Activated naive CD4-positive, alpha-beta T cell treated with anti-CD3 and anti-CD28 coated beads for 36 hours (primary cell): ENCODE measurements at regions not wholly inside any gene's neighbourhood (a gene's known extent, or its start where the extent isn't known, plus 50 kb on each side); places are given as distances from the start of the nearest gene placed in this dataset.
"Not testable (repeated sequence)": the region's sequence is repeated elsewhere in the genome, so short reads cannot be mapped to it uniquely, and the experiment has no call there.

Source experiments
- CTCF ChIA-PET: fragments of 350-600 bp; sonication (Branson Sonifier 250); formaldehyde crosslinking; loops from one replicate; lab custom pipeline; 2021; ENCODE audit warnings: antibody characterized with exemption; lab: Charles Lee
- DNase-seq: peaks from one replicate; pipeline ENCODE4 v3.0.0-alpha.2; 2020
- H3K27ac Mint-ChIP-seq: one replicate; pipeline ENCODE4 v1.8.0; 2021; ENCODE audit warnings: mild to moderate bottlenecking, mixed read lengths
- H3K27me3 Mint-ChIP-seq: one replicate; pipeline ENCODE4 v1.8.0; 2021; ENCODE audit warnings: low read depth, mixed read lengths
- H3K36me3 Mint-ChIP-seq: one replicate; pipeline ENCODE4 v1.8.0; 2021; ENCODE audit warnings: low read depth, mixed read lengths
- H3K4me1 Mint-ChIP-seq: one replicate; pipeline ENCODE4 v1.8.0; 2021; ENCODE audit warnings: low read depth, mixed read lengths
- H3K4me3 Mint-ChIP-seq: one replicate; pipeline ENCODE4 v1.8.0; 2021; ENCODE audit warnings: mild to moderate bottlenecking, moderate library complexity, mixed read lengths
- H3K9me3 Mint-ChIP-seq: one replicate; pipeline ENCODE4 v1.8.0; 2021; ENCODE audit warnings: mixed read lengths
- intact Hi-C: fragments of 100-400 bp; cut with micrococcal nuclease; formaldehyde crosslinking; loops from one replicate; pipeline ENCODE4 v1.15.1; 2023

- Mint-ChIP-seq H3K4me1 (no peaks in the 10 kb centered on the region), H3K27me3 (no peaks in the 10 kb centered on the region)
- intact Hi-C loops = no loop called here
Measured at GRCh38 chr2:115904516-115904915, 1462.1 kb downstream of the DPP10 start.

GRCh38 chr2:115908731-115909130 lies 1466.3 kb downstream of the DPP10 start:
- Mint-ChIP-seq H3K27me3 (no peaks in the 10 kb centered on the region), H3K4me3 (no peak overlapping the region), H3K27ac (no peak overlapping the region), H3K9me3 (peaks cover 4% of the 10 kb centered on the region), H3K4me1 (no peaks in the 10 kb centered on the region), H3K36me3 (no peaks in the 10 kb centered on the region)
- DNase-seq = no peak
- CTCF ChIA-PET = no interaction called here
- intact Hi-C loops = no loop called here

More at GRCh38 chr2:115904516-115904915, 1462.1 kb downstream of the DPP10 start:
- DNase-seq = no peak
- H3K27ac Mint-ChIP-seq = no peak overlapping the region
- H3K9me3 Mint-ChIP-seq = peaks cover 6% of the 10 kb centered on the region
- H3K36me3 Mint-ChIP-seq = no peaks in the 10 kb centered on the region
- CTCF ChIA-PET = no interaction called here
- H3K4me3 Mint-ChIP-seq = no peak overlapping the region

- H3K4me1 Mint-ChIP-seq = no peaks in the 10 kb centered on the region
- CTCF ChIA-PET = no interaction called here
- no peaks in the 10 kb centered on the region for H3K36me3 Mint-ChIP-seq
- no peak overlapping the region for H3K4me3 Mint-ChIP-seq
- no peak for DNase-seq
- no peak overlapping the region for H3K27ac Mint-ChIP-seq
- peaks cover 4% of the 10 kb centered on the region for H3K9me3 Mint-ChIP-seq
- intact Hi-C loops = no loop called here
- no peaks in the 10 kb centered on the region for H3K27me3 Mint-ChIP-seq
Measured at GRCh38 chr2:115910270-115910669, 1467.8 kb downstream of the DPP10 start.

GRCh38 chr2:115913921-115914320 lies 1471.5 kb downstream of the DPP10 start:
- no peaks in the 10 kb centered on the region for H3K36me3 Mint-ChIP-seq
- H3K27me3 Mint-ChIP-seq = no peaks in the 10 kb centered on the region
- no peak for DNase-seq
- H3K4me1 Mint-ChIP-seq = no peaks in the 10 kb centered on the region
- intact Hi-C loops = no loop called here
- peaks cover 9% of the 10 kb centered on the region for H3K9me3 Mint-ChIP-seq
- CTCF ChIA-PET = no interaction called here
- H3K27ac Mint-ChIP-seq = no peak overlapping the region
- H3K4me3 Mint-ChIP-seq = no peak overlapping the region

GRCh38 chr2:115921541-115921940 lies 1479.1 kb downstream of the DPP10 start:
- H3K4me1 Mint-ChIP-seq = no peaks in the 10 kb centered on the region
- no peak for DNase-seq
- no peaks in the 10 kb centered on the region for H3K36me3 Mint-ChIP-seq
- no peaks in the 10 kb centered on the region for H3K27me3 Mint-ChIP-seq
- H3K9me3 Mint-ChIP-seq = peaks cover 15% of the 10 kb centered on the region
- no peak overlapping the region for H3K27ac Mint-ChIP-seq
- intact Hi-C loops = no loop called here
- CTCF ChIA-PET = no interaction called here
- H3K4me3 Mint-ChIP-seq = no peak overlapping the region

- Mint-ChIP-seq H3K27ac (no peak overlapping the region), H3K9me3 (peaks cover 5% of the 10 kb centered on the region), H3K4me1 (no peaks in the 10 kb centered on the region), H3K4me3 (no peak overlapping the region), H3K36me3 (no peaks in the 10 kb centered on the region), H3K27me3 (no peaks in the 10 kb centered on the region)
- CTCF ChIA-PET = no interaction called here
- intact Hi-C loops = no loop called here
- no peak for DNase-seq
Measured at GRCh38 chr2:115939902-115940301, 1497.5 kb downstream of the DPP10 start.

- no peak overlapping the region for H3K4me3 Mint-ChIP-seq
- H3K27me3 Mint-ChIP-seq = no peaks in the 10 kb centered on the region
- H3K27ac Mint-ChIP-seq = no peak overlapping the region
- intact Hi-C loops = no loop called here
- H3K4me1 Mint-ChIP-seq = no peaks in the 10 kb centered on the region
- no peak for DNase-seq
- no peaks in the 10 kb centered on the region for H3K36me3 Mint-ChIP-seq
- CTCF ChIA-PET = no interaction called here
- peaks cover 5% of the 10 kb centered on the region for H3K9me3 Mint-ChIP-seq
Measured at GRCh38 chr2:115942800-115943199, 1500.4 kb downstream of the DPP10 start.

- H3K27ac Mint-ChIP-seq = no peak overlapping the region
- H3K4me1 Mint-ChIP-seq = no peaks in the 10 kb centered on the region
- peaks cover 13% of the 10 kb centered on the region for H3K9me3 Mint-ChIP-seq
- no peaks in the 10 kb centered on the region for H3K27me3 Mint-ChIP-seq
- H3K4me3 Mint-ChIP-seq = no peak overlapping the region
- intact Hi-C loops = no loop called here
- no peaks in the 10 kb centered on the region for H3K36me3 Mint-ChIP-seq
- DNase-seq = no peak
- CTCF ChIA-PET = no interaction called here
Measured at GRCh38 chr2:115946341-115946740, 1503.9 kb downstream of the DPP10 start.

- no peak overlapping the region for H3K4me3 Mint-ChIP-seq
- intact Hi-C loops = no loop called here
- H3K4me1 Mint-ChIP-seq = no peaks in the 10 kb centered on the region
- H3K36me3 Mint-ChIP-seq = no peaks in the 10 kb centered on the region
- H3K27ac Mint-ChIP-seq = no peak overlapping the region
- CTCF ChIA-PET = no interaction called here
- H3K27me3 Mint-ChIP-seq = no peaks in the 10 kb centered on the region
- H3K9me3 Mint-ChIP-seq = peaks cover 15% of the 10 kb centered on the region
- no peak for DNase-seq
Measured at GRCh38 chr2:115946891-115947290, 1504.5 kb downstream of the DPP10 start.

- no peaks in the 10 kb centered on the region for H3K36me3 Mint-ChIP-seq
- H3K9me3 Mint-ChIP-seq = peaks cover 19% of the 10 kb centered on the region
- H3K4me3 Mint-ChIP-seq = no peak overlapping the region
- no peaks in the 10 kb centered on the region for H3K27me3 Mint-ChIP-seq
- H3K27ac Mint-ChIP-seq = no peak overlapping the region
- no peaks in the 10 kb centered on the region for H3K4me1 Mint-ChIP-seq
- intact Hi-C loops = no loop called here
- CTCF ChIA-PET = no interaction called here
- DNase-seq = no peak
Measured at GRCh38 chr2:115976916-115977315, 1534.5 kb downstream of the DPP10 start.

- H3K4me3 Mint-ChIP-seq = no peak overlapping the region
- intact Hi-C loops = no loop called here
- H3K36me3 Mint-ChIP-seq = no peaks in the 10 kb centered on the region
- CTCF ChIA-PET = no interaction called here
- no peak for DNase-seq
- no peak overlapping the region for H3K27ac Mint-ChIP-seq
- no peaks in the 10 kb centered on the region for H3K4me1 Mint-ChIP-seq
- no peaks in the 10 kb centered on the region for H3K27me3 Mint-ChIP-seq
- H3K9me3 Mint-ChIP-seq = peaks cover 17% of the 10 kb centered on the region
Measured at GRCh38 chr2:115999039-115999438, 1556.6 kb downstream of the DPP10 start.

- Mint-ChIP-seq H3K27me3 (no peaks in the 10 kb centered on the region), H3K4me3 (no peak overlapping the region), H3K9me3 (peaks cover 7% of the 10 kb centered on the region), H3K36me3 (no peaks in the 10 kb centered on the region), H3K4me1 (no peaks in the 10 kb centered on the region), H3K27ac (no peak overlapping the region)
- DNase-seq = no peak
- intact Hi-C loops = no loop called here
- CTCF ChIA-PET = no interaction called here
Measured at GRCh38 chr2:116023026-116023425, 1580.6 kb downstream of the DPP10 start.

- CTCF ChIA-PET, H3K36me3 Mint-ChIP-seq, H3K27me3 Mint-ChIP-seq, H3K4me3 Mint-ChIP-seq, intact Hi-C loops, DNase-seq, H3K4me1 Mint-ChIP-seq, H3K27ac Mint-ChIP-seq: not testable (repeated sequence)
- peaks cover 11% of the 10 kb centered on the region for H3K9me3 Mint-ChIP-seq
Measured at GRCh38 chr2:116038758-116039157, 1596.3 kb downstream of the DPP10 start.

- CTCF ChIA-PET = no interaction called here
Measured at GRCh38 chr2:116042530-116042929, 1600.1 kb downstream of the DPP10 start.

More at GRCh38 chr2:116042530-116042929, 1600.1 kb downstream of the DPP10 start:
- no peak for DNase-seq
- Mint-ChIP-seq H3K9me3 (peaks cover 13% of the 10 kb centered on the region), H3K27me3 (no peaks in the 10 kb centered on the region), H3K4me3 (no peak overlapping the region), H3K4me1 (no peaks in the 10 kb centered on the region), H3K27ac (no peak overlapping the region), H3K36me3 (no peaks in the 10 kb centered on the region)
- intact Hi-C loops = no loop called here
